GM21529 (cell line): ENCODE measurements at regions not wholly inside any gene's neighbourhood (a gene's known extent, or its start where the extent isn't known, plus 50 kb on each side); places are given as distances from the start of the nearest gene placed in this dataset.
"Not testable (repeated sequence)": the region's sequence is repeated elsewhere in the genome, so short reads cannot be mapped to it uniquely, and the experiment has no call there.

Experiments used
- ATAC-seq: cut with Tn5 transposase; IDR thresholded peaks from one replicate; pipeline ENCODE4 v1.9.1; 2021; ENCODE audit not compliant: unreplicated experiment

DNA sequence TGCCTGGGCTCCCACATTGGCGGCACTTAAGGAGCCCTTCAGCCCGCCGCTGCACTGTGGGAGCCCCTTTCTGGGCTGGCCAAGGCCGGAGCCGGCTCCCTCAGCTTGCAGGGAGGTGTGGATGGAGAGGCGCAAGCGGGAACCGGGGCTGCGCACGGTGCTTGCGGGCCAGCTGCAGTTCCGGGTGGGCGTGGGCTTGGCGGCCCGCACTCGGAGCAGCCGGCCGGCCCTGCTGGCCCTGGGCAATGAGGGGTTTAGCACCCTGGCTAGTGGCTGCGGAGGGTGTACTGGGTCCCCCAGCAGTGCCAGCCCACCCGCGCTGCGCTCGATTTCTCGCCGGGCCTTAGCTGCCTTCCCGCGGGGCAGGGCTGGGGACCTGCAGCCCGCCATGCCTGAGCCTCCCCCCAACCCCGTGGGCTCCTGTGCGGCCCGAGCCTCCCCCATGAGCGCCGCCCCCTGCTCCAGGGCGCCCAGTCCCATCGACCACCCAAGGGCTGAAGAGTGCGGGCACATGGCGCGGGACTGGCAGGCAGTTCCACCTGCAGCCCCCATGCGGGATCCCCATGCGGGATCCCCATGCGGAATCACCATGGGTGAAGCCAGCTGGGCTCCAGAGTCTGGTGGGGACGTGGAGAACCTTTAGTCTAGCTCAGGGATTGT lies 998.9 kb upstream of the MIR17HG start:
- not testable (repeated sequence) for ATAC-seq

DNA sequence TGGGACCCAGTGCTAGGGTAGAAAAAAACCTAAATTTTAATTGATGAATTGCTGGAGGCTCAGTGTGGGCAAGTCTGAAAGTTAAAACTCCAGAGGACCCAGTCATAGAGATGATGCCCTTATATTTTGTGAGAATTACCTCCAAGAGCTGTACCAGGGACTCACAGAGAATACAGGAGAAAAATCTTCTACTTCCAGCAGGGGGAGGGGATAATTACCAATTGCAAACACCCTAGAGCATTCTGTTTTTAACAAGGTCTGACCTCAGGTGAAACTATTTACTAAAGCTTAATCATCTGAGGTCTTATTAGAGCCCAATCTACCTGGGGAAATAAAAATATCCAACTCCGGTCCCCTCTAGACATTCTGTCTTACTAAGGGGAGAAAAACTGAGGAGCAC lies 994.7 kb upstream of the MIR17HG start:
- no peak for ATAC-seq

DNA sequence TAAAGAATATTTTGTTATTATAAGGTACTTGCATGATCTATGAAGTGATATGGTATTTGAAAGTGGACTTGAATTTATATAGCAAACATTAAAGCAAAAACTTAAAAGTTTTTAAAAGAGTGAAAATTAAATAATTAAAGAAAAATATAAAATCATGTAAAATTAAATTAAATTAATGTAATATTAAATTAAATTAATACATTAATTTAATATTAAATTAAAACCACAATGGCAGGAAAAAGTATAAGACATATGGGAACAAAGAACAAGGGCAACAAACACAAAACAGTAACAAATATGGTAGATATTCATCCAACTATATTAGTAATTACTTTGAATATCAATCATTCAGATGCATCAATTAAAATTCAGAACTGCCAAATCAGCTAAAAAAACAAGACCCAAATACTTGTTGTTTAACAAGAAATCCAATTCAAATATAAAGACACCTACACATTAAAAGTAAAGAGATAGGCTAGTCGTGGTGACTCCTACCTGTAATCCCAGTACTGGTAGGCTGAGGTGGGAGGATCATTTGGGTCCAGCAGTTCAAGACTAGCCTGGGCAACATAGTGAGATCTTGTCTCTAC lies 992.2 kb upstream of the MIR17HG start:
- no peak for ATAC-seq

DNA sequence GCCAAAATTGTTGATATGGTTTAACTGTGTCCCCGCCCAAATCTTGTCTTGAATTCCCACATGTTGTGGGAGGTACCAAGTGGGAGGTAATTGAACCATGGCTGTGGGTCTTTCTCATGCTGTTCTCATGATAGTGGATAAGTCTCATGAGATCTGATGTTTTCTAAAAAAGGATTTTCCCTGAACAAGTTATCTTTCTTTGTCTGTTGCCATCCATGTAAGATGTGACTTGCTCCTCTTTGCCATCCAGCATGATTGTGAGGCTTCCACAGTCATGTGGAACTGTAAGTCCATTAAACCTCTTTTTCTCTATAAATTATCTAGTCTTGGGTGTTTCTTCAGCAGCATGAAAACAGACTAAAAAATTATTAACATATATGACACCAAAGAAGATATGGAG lies 986.7 kb upstream of the MIR17HG start:
- ATAC-seq, result no peak

DNA sequence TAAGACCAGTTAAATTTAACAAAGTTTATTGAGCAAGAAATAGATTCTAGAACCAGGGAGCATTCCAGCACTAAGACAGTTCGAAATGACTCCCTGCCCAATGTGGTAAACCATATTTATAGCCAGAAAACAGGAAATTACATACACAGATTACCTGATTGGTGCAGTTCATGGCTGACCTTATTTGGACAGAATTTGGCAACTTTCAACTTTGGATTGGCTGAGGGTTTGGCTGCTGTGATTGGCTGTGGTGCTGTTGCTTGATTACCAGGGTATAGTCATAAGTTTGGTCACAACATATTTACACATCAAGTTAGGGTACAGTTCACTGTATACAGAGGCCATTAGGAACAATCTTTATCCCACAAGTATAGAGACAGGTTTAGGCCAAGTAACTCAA lies 984.8 kb upstream of the MIR17HG start:
- no peak for ATAC-seq

DNA sequence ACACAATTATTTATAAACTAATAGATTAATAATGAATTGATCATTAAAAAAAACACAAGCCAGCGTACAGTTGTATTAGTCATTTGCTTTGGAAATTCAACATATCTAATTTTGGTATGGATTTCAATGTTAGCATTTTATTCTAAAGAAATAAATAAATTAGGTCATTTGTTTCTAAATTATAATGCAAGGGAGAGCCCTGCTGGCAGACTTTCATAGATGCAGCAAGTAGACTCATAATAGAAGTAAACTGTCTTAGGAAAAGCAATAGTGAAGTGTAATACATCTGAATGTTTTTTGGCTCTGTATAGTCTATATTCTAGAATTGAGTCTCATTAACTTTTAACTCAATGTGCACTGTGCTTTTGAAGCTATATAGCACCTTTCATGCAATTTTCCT lies 982.4 kb upstream of the MIR17HG start:
- ATAC-seq, result no peak

DNA sequence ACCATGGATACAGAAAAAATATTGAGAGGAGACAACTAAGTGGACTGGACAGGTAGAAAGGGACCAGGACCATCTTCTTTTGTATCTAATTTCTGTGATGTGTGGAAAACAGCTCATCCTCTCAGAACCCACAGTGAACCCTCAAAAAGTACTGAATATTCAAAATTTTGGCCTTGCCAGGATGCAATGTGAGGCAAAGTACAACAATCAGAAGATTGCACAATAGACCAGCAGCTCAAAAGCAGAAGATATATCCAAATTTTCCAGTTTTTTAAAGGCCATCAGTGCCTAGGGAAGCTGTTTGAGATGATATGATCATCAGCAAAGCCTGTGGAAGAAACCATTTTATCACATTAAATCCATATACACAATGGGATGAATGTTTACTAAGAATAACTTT lies 973.3 kb upstream of the MIR17HG start:
- ATAC-seq, result no peak

DNA sequence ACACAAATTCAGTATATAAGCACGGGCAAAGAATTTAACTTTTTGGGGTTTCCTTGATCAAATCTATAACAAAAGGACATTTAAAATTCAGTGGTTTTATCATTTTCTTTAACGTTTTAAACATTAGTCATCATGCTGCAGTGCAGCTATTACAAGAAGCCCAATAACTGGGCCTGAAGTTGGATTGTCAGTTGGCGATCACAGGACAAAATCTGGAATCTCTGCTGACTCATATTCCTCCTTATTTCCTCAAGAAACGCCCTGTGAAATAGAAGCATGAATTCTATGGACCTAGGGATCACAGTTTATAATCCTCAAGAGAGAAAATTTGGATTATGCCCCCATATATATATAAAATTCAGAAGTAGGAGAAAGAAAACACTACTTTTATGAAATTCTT lies 971.6 kb upstream of the MIR17HG start:
- no peak for ATAC-seq

DNA sequence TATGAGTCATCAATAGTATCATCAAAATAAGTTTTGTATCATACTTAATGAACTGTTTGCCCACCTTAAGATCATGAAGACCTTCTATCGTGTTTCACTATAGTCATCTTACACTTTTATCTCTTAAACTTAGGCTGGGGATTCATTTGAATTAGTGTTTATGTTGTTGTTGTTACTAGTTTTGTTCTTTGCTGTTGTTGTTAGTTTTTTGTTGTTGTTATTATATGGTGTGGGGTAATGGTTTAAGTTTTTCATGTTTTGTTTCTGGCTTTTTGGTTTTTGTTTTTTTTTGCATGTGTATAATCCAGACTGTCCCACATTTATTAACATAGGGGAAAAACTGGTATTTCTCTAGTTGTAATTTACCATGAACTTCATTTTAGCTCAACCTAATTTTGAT lies 965.1 kb upstream of the MIR17HG start:
- ATAC-seq, result no peak

DNA sequence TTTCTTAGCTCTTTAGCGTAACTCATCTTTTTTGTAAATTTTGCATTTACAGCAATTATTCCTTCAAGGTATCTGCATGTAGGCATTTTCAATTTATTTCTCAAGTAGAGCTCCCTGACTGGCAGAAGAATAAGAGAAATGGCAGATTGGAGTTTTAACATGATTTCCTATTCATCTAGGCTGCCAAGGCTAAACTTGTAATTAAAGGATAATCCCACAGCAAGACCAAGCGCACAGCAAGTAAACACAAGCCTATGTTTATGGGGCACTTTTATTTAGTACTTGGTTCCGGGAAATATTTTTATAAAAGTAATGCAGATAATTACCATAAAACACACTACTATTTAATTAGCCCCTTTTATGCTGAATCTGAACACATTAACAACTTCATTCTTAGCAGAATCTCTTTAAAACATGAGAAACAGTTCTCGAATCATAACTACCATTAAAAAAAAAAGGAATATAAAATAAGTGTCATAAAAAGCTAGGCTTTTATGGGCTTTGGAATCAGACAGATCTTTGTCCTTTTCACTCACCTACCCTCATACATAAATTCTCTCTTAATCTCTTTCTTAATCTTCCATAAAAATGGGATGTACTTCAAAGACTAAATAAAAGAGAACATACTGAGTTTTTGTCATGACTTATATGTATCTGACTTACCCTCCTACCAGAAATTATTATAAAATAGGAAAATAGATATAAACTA lies 961.6 kb upstream of the MIR17HG start:
- ATAC-seq, result no peak

DNA sequence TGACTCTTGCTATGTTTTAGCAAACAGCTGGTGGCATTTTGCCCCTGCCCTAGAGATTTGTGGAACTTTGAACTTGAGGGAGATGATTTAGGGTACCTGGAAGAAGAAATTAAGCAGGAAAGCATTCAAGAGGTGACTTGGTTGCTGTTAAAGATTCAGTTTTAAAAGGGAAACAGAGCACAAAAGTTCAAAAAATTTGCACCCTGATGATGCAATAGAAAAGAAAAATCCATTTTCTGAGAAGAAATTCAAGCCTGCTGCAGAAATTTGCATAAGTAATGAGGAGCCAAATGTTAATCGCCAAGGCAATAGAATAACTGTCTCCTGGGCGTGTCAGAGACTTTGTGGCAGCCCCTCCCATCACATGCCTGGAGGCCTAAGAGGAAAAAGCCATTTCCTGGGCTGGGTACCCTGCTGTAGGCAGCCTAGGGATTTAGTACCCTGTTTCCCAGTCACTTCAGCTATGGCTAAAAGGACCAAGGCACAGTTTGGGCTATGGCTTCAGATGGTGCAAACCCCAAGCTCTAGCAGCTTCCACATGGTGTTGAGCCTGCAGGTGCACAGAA lies 958.5 kb upstream of the MIR17HG start:
- no peak for ATAC-seq

DNA sequence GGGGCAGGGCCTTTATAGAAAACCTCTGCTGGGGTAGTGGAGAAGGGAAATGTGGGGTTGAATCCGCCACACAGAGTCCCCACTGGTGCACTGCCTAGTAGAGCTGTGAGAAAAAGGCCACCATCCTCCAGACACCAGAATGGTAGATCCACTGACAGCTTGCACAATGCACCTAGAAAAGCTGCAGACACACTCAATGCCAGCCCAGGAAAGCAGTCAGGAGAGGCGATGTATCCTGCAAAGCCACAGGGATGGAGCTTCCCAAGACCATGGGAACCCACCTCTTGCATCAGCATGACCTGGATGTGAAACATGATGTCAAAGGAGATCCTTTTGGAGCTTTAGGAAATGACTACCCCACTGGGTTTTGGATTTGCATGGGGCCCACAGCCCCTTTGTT lies 958.0 kb upstream of the MIR17HG start:
- ATAC-seq, result no peak

DNA sequence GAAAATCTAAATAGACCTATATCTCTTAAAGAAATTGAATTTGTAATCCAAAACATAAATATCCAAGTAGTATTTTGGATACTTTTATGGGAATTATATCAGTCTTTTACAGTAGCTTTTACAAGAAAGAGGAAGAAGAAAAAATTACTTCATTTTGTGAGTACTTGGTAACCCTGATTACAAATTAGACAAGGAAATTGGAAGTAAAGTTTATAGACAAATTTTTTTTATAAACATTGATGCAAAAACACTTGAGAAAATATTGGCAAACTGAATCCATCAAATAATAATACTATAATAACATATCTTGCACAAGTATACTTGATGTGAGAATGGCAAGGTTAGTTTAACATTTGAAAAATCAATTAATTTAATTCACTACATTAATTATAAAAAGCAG lies 954.1 kb upstream of the MIR17HG start:
- no peak for ATAC-seq

DNA sequence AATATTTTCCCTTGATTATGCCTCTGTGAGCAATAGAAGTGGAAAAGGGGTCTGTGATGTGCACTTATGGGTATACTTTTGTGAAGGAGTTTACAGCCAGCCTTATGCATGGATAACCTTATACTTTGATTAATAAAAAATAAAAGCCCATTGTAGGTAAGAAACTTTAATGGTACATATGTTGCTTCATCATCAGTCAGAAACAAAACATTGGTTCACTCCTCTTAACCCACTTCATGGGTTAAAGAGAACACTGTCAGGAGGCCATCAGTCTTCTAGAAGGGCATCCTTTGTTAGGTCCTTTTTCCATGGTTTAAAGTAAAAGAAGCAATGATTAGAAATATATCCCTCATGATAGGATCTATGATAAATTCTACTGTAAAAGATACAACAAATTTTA lies 952.1 kb upstream of the MIR17HG start:
- ATAC-seq, result no peak

DNA sequence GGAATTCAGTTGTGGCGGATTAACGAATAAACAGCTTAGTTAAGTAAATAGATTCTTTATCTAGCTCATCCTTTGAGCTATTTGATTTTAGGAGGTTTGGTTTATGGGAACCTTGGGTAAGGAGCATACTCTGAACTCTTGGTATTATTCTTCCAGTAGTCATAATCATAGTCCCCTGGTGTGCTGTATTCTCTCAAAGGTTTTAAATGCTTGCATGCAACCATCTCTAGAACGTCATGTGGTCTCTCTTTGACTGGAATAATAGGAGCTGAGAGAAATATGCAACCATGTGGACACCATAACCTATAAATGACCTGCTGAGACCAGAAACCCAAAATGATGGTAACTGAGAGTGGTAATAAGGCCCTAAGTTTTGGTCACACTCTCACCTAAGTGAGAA lies 951.6 kb upstream of the MIR17HG start:
- ATAC-seq, result no peak

DNA sequence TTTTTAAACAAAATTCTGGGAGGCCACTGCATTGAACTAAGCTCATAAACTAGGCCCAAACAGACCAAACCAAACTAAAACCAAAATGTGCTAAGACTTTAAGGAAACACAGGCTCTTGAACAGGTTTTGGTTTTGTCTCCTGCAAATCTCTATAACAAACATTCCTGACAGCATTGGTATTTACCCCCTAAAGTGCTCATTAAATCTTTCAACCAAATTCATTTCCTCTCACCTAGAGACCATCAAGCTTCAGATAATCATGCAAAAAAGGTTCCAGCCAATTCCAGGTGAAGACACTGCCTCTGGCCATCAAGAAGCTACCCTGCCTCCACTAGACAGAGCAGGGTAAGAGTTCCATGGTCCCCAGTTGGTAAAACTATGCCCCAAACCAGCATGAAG lies 951.2 kb upstream of the MIR17HG start:
- ATAC-seq, result no peak

DNA sequence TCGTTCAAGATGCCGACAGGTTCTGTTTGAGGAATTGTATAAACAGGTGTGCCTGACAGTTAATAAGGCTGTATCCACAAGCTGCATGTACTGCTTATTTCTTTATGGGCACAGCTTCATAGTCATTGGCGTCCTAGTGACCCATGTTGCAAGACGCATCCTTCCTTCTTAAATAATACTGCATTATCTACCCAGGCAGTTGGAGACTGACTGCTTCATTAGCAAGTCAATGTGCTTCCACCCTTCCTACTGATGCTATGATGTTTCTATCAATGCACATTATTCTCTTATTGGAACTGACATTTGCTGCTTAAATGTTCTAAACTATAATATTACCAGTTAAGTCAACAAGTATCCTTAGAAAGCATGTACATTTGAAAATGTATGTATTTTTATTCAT lies 950.0 kb upstream of the MIR17HG start:
- no peak for ATAC-seq

DNA sequence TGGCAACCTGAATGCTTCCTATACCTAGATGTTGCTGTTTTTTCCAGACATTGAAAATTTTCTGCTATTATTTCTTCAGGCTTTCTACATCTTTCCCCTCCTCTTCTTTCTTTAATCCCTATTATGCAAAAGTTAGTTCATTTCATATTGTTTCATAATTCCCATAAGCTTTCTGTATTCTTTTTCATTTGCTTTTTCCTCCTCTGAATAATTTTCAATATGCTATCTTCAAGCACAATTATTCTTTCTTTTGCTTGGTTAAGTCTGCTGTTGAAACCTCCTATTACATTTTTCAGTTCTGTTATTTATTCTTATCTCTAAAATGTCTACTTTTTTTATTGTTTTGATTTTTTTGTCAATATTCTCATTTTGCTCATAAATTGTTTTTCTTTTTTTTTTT lies 947.1 kb upstream of the MIR17HG start:
- no peak for ATAC-seq

DNA sequence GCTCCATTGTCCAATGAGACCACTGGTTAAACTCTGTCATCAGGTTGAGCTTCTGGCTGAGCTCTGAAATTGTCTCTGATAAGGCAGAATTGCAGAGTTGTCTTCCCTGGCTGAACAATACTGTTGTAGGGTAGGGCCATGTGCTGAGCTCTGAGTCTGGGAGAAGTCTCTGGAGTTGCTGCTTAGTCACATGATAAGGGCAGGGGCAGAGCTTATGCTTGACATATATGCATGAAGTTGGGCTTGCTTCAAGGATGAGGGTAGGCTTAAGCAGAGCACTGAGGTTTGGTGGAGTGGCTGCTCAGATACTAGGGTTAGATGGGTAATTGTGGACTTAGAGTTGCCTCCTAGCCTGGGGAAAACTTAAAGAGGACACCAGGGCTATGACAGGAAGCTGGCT lies 946.3 kb upstream of the MIR17HG start:
- ATAC-seq, result no peak

DNA sequence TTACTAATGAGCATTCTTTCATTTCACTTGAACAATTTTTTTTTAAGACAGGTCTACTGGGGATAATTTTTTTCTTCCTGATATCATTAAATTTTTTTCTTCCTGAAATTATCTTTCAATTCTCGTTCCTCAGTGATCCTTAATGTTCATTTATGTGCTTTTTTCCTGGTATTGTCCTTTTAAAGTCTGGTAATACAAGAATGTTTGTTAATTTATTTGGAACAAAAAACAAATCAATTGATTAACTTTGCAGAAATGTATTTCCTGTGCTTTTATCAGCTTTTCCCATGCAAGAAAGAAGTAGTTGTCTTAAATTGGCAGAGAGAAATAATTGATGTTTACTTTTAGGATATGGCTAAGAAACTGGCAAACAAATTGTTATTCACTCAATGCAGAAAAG lies 945.4 kb upstream of the MIR17HG start:
- no peak for ATAC-seq

DNA sequence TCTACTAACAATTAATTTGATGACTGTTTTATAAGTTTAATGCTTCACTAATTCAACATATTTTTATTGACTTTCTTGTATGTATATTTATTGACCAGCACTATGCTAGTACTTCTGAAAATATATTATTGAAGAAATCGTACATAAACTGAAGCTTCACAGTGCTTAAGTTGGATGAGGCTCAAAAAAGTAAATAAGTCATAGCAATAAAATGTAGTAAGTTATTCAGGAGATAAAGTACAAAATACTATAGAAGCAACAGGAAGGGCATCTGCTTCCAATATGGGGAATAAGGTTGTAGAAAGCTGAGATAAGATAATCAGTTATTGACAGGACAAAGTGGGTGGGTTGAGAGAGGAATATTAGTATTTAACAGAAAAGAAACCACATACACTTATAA lies 944.9 kb upstream of the MIR17HG start:
- ATAC-seq, result no peak

DNA sequence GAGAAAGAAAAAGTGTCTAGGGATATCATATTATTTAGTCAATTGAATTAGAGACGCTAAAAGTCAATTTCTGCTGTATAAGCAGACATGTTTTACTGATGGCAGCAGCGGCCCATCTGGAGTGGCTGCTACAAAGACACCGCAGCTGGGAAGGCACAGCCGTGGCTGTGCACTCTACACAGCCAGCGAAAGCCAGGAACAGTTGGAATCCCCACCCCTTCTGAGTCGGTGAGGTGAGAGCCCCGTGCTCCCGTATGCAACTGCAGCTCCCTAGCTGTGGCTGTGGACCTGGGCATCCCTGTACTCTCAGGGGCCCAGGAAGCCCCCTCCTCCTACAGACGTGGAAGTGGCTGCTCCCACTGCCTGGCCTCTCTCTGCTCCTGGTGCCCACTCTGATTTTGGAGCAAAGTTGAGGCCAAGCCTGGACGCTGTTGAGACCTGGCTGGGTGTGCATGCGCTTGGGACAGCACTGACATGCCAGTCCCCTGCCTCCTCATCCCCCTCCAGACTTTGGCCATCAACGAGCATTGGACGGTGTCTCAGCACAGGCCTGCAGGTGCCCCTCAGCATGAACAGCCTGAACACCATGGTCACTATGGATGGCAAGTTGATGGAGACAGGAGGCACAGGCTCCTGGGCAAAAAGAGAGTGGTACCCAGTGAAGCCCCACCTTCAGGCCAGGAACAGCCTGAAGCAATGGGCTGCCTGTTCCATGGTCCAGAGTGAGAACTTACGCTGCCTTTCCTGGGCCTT lies 944.0 kb upstream of the MIR17HG start:
- no peak for ATAC-seq
